OCI-LY7 (cell line): ENCODE measurements at regions not wholly inside any gene's neighbourhood (a gene's known extent, or its start where the extent isn't known, plus 50 kb on each side); places are given as distances from the start of the nearest gene placed in this dataset.

ENCODE experiments used
- BruUV-seq: library from RNA; stranded (reverse); fragments of 400-500 nt; replicated peaks from 2 replicates; lab custom pipeline; 2021; lab: Mats Ljungman, UMichigan
- CTCF ChIA-PET: fragments of 300-600 bp; sonication (Branson Sonifier 250); formaldehyde crosslinking; loops from one replicate; lab custom pipeline; 2022; ENCODE audit warnings: antibody characterized with exemption; ENCODE audit not compliant: unreplicated experiment; lab: Charles Lee
- POLR2A ChIA-PET: fragments of 300-600 bp; sonication (Branson Sonifier 250); formaldehyde crosslinking; loops from one replicate; lab custom pipeline; 2022; ENCODE audit warnings: antibody characterized with exemption; lab: Charles Lee
- DNase-seq: peaks from one replicate; pipeline ENCODE4 v3.0.0-alpha.2; 2015; ENCODE audit warnings: low spot score
- H2AFZ ChIP-seq: fragments of 200-600 bp; sonication (generic), shearing (Covaris generic); 2 replicates; pipeline ENCODE4 v1.6.1; 2014; ENCODE audit warnings: mild to moderate bottlenecking, antibody characterized with exemption, low read length, moderate library complexity
- H3K27ac ChIP-seq: fragments of 200-600 bp; sonication (generic); 2 replicates; pipeline ENCODE4 v1.5.1; 2014; ENCODE audit warnings: mixed run types, low read depth, mild to moderate bottlenecking, moderate library complexity, low read length, inconsistent platforms; ENCODE audit not compliant: poor library complexity, severe bottlenecking
- H3K36me3 ChIP-seq: fragments of 200-600 bp; sonication (generic); 2 replicates; pipeline ENCODE4 v1.6.1; 2014; ENCODE audit warnings: mild to moderate bottlenecking, antibody characterized with exemption, low read length, moderate library complexity, mixed read lengths; ENCODE audit not compliant: insufficient read depth
- H3K4me1 ChIP-seq: fragments of 200-600 bp; sonication (generic); 2 replicates; pipeline ENCODE4 v1.5.1; 2014; ENCODE audit warnings: mild to moderate bottlenecking, low read length; ENCODE audit not compliant: insufficient read depth, poor library complexity, severe bottlenecking
- H3K4me2 ChIP-seq: fragments of 200-600 bp; sonication (generic); 2 replicates; pipeline ENCODE4 v1.6.1; 2014; ENCODE audit warnings: mild to moderate bottlenecking, low read length
- H3K4me3 ChIP-seq: fragments of 200-600 bp; sonication (generic); 2 replicates; pipeline ENCODE4 v1.5.1; 2014; ENCODE audit warnings: mild to moderate bottlenecking, low read depth, low read length; ENCODE audit not compliant: poor library complexity, severe bottlenecking
- H3K79me2 ChIP-seq: fragments of 200-600 bp; sonication (generic); 2 replicates; pipeline ENCODE4 v1.6.1; 2016; ENCODE audit warnings: low read depth, mild to moderate bottlenecking, low read length, moderate library complexity, mixed read lengths; ENCODE audit not compliant: insufficient read depth
- H3K9me2 ChIP-seq: fragments of 200-600 bp; sonication (generic); 2 replicates; pipeline ENCODE4 v1.6.1; 2016; ENCODE audit warnings: mild to moderate bottlenecking, low read length, mixed read lengths; ENCODE audit not compliant: insufficient read depth
- H3K9me3 ChIP-seq: fragments of 200-600 bp; sonication (generic); 2 replicates; pipeline ENCODE4 v1.6.1; 2014; ENCODE audit warnings: mild to moderate bottlenecking, mixed run types, low read length, mixed read lengths
- H4K20me1 ChIP-seq: fragments of 200-600 bp; sonication (generic); 2 replicates; pipeline ENCODE4 v1.6.1; 2014; ENCODE audit warnings: mild to moderate bottlenecking, antibody characterized with exemption, low read length, moderate library complexity, mixed read lengths; ENCODE audit not compliant: insufficient read depth
- CTCF ChIP-seq: fragments of 200-600 bp; sonication (generic); conservative IDR thresholded peaks from 2 replicates; pipeline ENCODE4 v1.5.1; 2014; ENCODE audit warnings: mild to moderate bottlenecking, antibody characterized with exemption, low read length, moderate library complexity, mixed read lengths
- EZH2phosphoT487 ChIP-seq: fragments of 200-600 bp; sonication (generic); IDR thresholded peaks from 2 replicates; pipeline ENCODE4 v1.6.1; 2018; ENCODE audit warnings: low read depth, borderline replicate concordance, mild to moderate bottlenecking, mixed run types, antibody characterized with exemption, low read length, moderate library complexity, mixed read lengths
- intact Hi-C: fragments of 100-400 bp; cut with micrococcal nuclease; formaldehyde crosslinking; loops from one replicate; pipeline ENCODE4 v1.10.0; 2022; ENCODE audit not compliant: unreplicated experiment

GRCh38 chr5:160935776-160936175, 83.8 kb upstream of the ATP10B start:
- ChIA-PET CTCF (no interaction called here), POLR2A (no interaction called here)
- no peaks in the 10 kb centered on the region for H3K9me2 ChIP-seq
- no peak overlapping the region for H3K27ac ChIP-seq
- H3K4me3 ChIP-seq: no peak overlapping the region
- no peak for DNase-seq
- H3K9me3 ChIP-seq: no peaks in the 10 kb centered on the region
- H4K20me1 ChIP-seq: no peaks in the 10 kb centered on the region
- H3K4me1 ChIP-seq: no peaks in the 10 kb centered on the region
- intact Hi-C loops: no loop called here
- H2AFZ ChIP-seq: no peak overlapping the region
- H3K4me2 ChIP-seq: no peak overlapping the region
- no peaks in the 10 kb centered on the region for H3K36me3 ChIP-seq
- no peaks in the 10 kb centered on the region for H3K79me2 ChIP-seq
- BruUV-seq: no TSS peak
- no peak for TF ChIP-seq EZH2phosphoT487
- TF ChIP-seq CTCF: no peak

GRCh38 chr5:160931283-160931682, 79.3 kb upstream of the ATP10B start:
- H3K36me3 ChIP-seq: no peaks in the 10 kb centered on the region
- no peak for DNase-seq
- H3K27ac ChIP-seq: no peak overlapping the region
- H3K4me1 ChIP-seq: no peaks in the 10 kb centered on the region
- no peak overlapping the region for H3K4me2 ChIP-seq
- no peak overlapping the region for H3K4me3 ChIP-seq
- H4K20me1 ChIP-seq: no peaks in the 10 kb centered on the region
- H2AFZ ChIP-seq: no peak overlapping the region
- no peak for TF ChIP-seq EZH2phosphoT487
- TF ChIP-seq CTCF: no peak
- POLR2A ChIA-PET: interaction anchor here (1.0 kb wide), 1 partner anchor 11 kb away, joined by 3 read pairs; no protein-coding TSS in a partner anchor
- H3K9me3 ChIP-seq: no peaks in the 10 kb centered on the region
- H3K9me2 ChIP-seq: no peaks in the 10 kb centered on the region
- intact Hi-C loops: no loop called here
- no TSS peak for BruUV-seq
- H3K79me2 ChIP-seq: no peaks in the 10 kb centered on the region
- CTCF ChIA-PET: no interaction called here

- no peak overlapping the region for H3K27ac ChIP-seq
- no peak overlapping the region for H3K4me3 ChIP-seq
- BruUV-seq: no TSS peak
- ChIA-PET POLR2A (no interaction called here), CTCF (no interaction called here)
- no peaks in the 10 kb centered on the region for H3K79me2 ChIP-seq
- no peaks in the 10 kb centered on the region for H3K4me1 ChIP-seq
- H3K36me3 ChIP-seq: no peaks in the 10 kb centered on the region
- H3K9me2 ChIP-seq: no peaks in the 10 kb centered on the region
- DNase-seq: no peak
- H3K9me3 ChIP-seq: no peaks in the 10 kb centered on the region
- H3K4me2 ChIP-seq: no peak overlapping the region
- intact Hi-C loops: no loop called here
- no peak overlapping the region for H2AFZ ChIP-seq
- no peak for TF ChIP-seq EZH2phosphoT487
- no peak for TF ChIP-seq CTCF
- H4K20me1 ChIP-seq: no peaks in the 10 kb centered on the region
Measured at GRCh38 chr5:160930406-160930805, 78.4 kb upstream of the ATP10B start.
